ENCODE measurements at regions not wholly inside any gene's neighbourhood (a gene's known extent, or its start where the extent isn't known, plus 50 kb on each side); places are given as distances from the start of the nearest gene placed in this dataset.

- DNase-seq = no peak
Observed at GRCh38 chr12:126819554-126819953, 1447.4 kb upstream of the TMEM132C start.

GRCh38 chr12:126830778-126831680, 1435.9 kb upstream of the TMEM132C start:
- no peak for DNase-seq

GRCh38 chr12:126837697-126838096, 1429.3 kb upstream of the TMEM132C start:
- DNase-seq = no peak

- DNase-seq = no peak
Observed at GRCh38 chr12:126843915-126844669, 1422.9 kb upstream of the TMEM132C start.

- no peak for DNase-seq
Observed at GRCh38 chr12:126847005-126847629, 1419.9 kb upstream of the TMEM132C start.

GRCh38 chr12:126855768-126856167, 1411.2 kb upstream of the TMEM132C start:
- DNase-seq = no peak

- no peak for DNase-seq
Observed at GRCh38 chr12:126856958-126857357, 1410.0 kb upstream of the TMEM132C start.

- no peak for DNase-seq
Observed at GRCh38 chr12:126858560-126858959, 1408.4 kb upstream of the TMEM132C start.

GRCh38 chr12:126860210-126860609, 1406.8 kb upstream of the TMEM132C start:
- DNase-seq = no peak

- DNase-seq = no peak
Observed at GRCh38 chr12:126862500-126862899, 1404.5 kb upstream of the TMEM132C start.

- no peak for DNase-seq
Observed at GRCh38 chr12:126869644-126870043, 1397.3 kb upstream of the TMEM132C start.

- no peak for DNase-seq
Observed at GRCh38 chr12:126873701-126874100, 1393.3 kb upstream of the TMEM132C start.

GRCh38 chr12:126874427-126875026, 1392.4 kb upstream of the TMEM132C start:
- DNase-seq = peak; percentile 7

- no peak for DNase-seq
Observed at GRCh38 chr12:126879842-126880241, 1387.1 kb upstream of the TMEM132C start.

GRCh38 chr12:126883697-126884096, 1383.3 kb upstream of the TMEM132C start:
- DNase-seq = no peak

GRCh38 chr12:126889501-126889900, 1377.5 kb upstream of the TMEM132C start:
- DNase-seq = no peak

- DNase-seq = no peak
Observed at GRCh38 chr12:126890097-126890496, 1376.9 kb upstream of the TMEM132C start.

- DNase-seq = no peak
Observed at GRCh38 chr12:126891789-126892188, 1375.2 kb upstream of the TMEM132C start.

GRCh38 chr12:126895951-126896913, 1370.7 kb upstream of the TMEM132C start:
- no peak for DNase-seq

GRCh38 chr12:126897102-126897501, 1369.9 kb upstream of the TMEM132C start:
- DNase-seq = no peak

- no peak for DNase-seq
Observed at GRCh38 chr12:126897778-126898177, 1369.2 kb upstream of the TMEM132C start.

- no peak for DNase-seq
Observed at GRCh38 chr12:126898562-126898961, 1368.4 kb upstream of the TMEM132C start.

Measured in GF-D8 (cell line).